ENCODE measurements at regions not wholly inside any gene's neighbourhood (a gene's known extent, or its start where the extent isn't known, plus 50 kb on each side); places are given as distances from the start of the nearest gene placed in this dataset.
"Not testable (repeated sequence)": the region's sequence is repeated elsewhere in the genome, so short reads cannot be mapped to it uniquely, and the experiment has no call there.

GRCh38 chr3:34511891-34512290 lies 713.5 kb downstream of the PDCD6IP start:
- Histone ChIP-seq H3K4me1 (ENCODE audit: control insufficient read depth, extremely low read depth, insufficient read depth, low read length) (no peaks in the 10 kb centered on the region), H3K4me2 (ENCODE audit: insufficient read depth, low read length) (no peak overlapping the region), H3K36me3 (ENCODE audit: control insufficient read depth in 2 of 2, extremely low read depth in 1 of 2, insufficient read depth in 2 of 2, low read length in 2 of 2) (no peaks in the 10 kb centered on the region), H4K20me1 (replicated peaks; ENCODE audit: control insufficient read depth, extremely low read depth, insufficient read depth, low read length) (no peaks in the 10 kb centered on the region), H3K9ac (replicated peaks; ENCODE audit: extremely low read depth, insufficient read depth, low read length) (no peak overlapping the region), H2AFZ (ENCODE audit: low read depth, low read length) (no peak overlapping the region), H3K27me3 (ENCODE audit: control insufficient read depth in 2 of 2, insufficient read depth in 2 of 2, low read length in 2 of 2) (no peaks in the 10 kb centered on the region), H3K79me2 (ENCODE audit: control insufficient read depth, insufficient read depth, low read length) (no peaks in the 10 kb centered on the region), H3K9me1 (replicated peaks; ENCODE audit: control insufficient read depth, extremely low read depth, insufficient read depth, low read length) (no peaks in the 10 kb centered on the region), H3K4me3 (replicated peaks in 1 of 3; ENCODE audit: insufficient read depth in 1 of 3, low read depth in 1 of 3, low read length in 3 of 3) (no peak overlapping the region), H3K27ac (ENCODE audit: insufficient read depth, low read depth, low read length) (no peak overlapping the region), H3K9me3 (replicated peaks; ENCODE audit: control insufficient read depth, insufficient read depth, low read length) (no peaks in the 10 kb centered on the region)
- ChIA-PET CTCF (no interaction called here), POLR2A (no interaction called here)
- FAIRE-seq (no peak), DNase-seq (ENCODE audit: low read depth, low spot score) (no peak)
- intact Hi-C loops (cut with micrococcal nuclease), result no loop called here
- dilution Hi-C loops (cut with MboI; ENCODE audit: extremely low pct_ligation_motif_present, low sequenced_read_pairs), result no loop called here
- BruUV-seq (replicated peaks), result no TSS peak
- TF ChIP-seq MYC (IDR thresholded peaks at IDR 0.05; ENCODE audit: low read depth, low read length) (no peak), POLR2A (IDR thresholded peaks at IDR 0.05; ENCODE audit: low read depth, low read length) (no peak), FOS (IDR thresholded peaks at IDR 0.05; ENCODE audit: borderline replicate concordance, insufficient read depth, low read length) (no peak), JUN (IDR thresholded peaks at IDR 0.05; ENCODE audit: borderline replicate concordance, insufficient read depth, insufficient read length, low read depth) (no peak), GATA2 (IDR thresholded peaks at IDR 0.05; ENCODE audit: insufficient read depth, insufficient read length, low read depth, low read length) (no peak), POLR2AphosphoS5 (IDR thresholded peaks at IDR 0.05; ENCODE audit: insufficient read depth, low read depth, low read length) (no peak), EZH2 (IDR thresholded peaks at IDR 0.05; ENCODE audit: borderline replicate concordance, low read depth, low read length, severe bottlenecking) (no peak)
- TF ChIP-seq, protein P1, sequence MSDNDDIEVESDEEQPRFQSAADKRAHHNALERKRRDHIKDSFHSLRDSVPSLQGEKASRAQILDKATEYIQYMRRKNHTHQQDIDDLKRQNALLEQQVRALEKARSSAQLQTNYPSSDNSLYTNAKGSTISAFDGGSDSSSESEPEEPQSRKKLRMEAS (IDR thresholded peaks at IDR 0.05; ENCODE audit: insufficient read depth, insufficient read length), result no peak
- TF ChIP-seq, protein P2, sequence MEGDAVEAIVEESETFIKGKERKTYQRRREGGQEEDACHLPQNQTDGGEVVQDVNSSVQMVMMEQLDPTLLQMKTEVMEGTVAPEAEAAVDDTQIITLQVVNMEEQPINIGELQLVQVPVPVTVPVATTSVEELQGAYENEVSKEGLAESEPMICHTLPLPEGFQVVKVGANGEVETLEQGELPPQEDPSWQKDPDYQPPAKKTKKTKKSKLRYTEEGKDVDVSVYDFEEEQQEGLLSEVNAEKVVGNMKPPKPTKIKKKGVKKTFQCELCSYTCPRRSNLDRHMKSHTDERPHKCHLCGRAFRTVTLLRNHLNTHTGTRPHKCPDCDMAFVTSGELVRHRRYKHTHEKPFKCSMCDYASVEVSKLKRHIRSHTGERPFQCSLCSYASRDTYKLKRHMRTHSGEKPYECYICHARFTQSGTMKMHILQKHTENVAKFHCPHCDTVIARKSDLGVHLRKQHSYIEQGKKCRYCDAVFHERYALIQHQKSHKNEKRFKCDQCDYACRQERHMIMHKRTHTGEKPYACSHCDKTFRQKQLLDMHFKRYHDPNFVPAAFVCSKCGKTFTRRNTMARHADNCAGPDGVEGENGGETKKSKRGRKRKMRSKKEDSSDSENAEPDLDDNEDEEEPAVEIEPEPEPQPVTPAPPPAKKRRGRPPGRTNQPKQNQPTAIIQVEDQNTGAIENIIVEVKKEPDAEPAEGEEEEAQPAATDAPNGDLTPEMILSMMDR (IDR thresholded peaks at IDR 0.05; ENCODE audit: extremely low read depth in 1 of 2, insufficient read depth in 1 of 2, low read depth in 1 of 2, low read length in 2 of 2), result no peak

GRCh38 chr3:34519008-34519407 lies 720.6 kb downstream of the PDCD6IP start:
- DNase-seq (ENCODE audit: low read depth, low spot score); H3K4me1 ChIP-seq (ENCODE audit: control insufficient read depth, extremely low read depth, insufficient read depth, low read length); H3K4me3 ChIP-seq (replicated peaks in 1 of 3; ENCODE audit: insufficient read depth in 1 of 3, low read depth in 1 of 3, low read length in 3 of 3); H4K20me1 ChIP-seq (replicated peaks; ENCODE audit: control insufficient read depth, extremely low read depth, insufficient read depth, low read length); H3K27ac ChIP-seq (ENCODE audit: insufficient read depth, low read depth, low read length); H3K9me3 ChIP-seq (replicated peaks; ENCODE audit: control insufficient read depth, insufficient read depth, low read length); H3K9ac ChIP-seq (replicated peaks; ENCODE audit: extremely low read depth, insufficient read depth, low read length); FAIRE-seq; H3K9me1 ChIP-seq (replicated peaks; ENCODE audit: control insufficient read depth, extremely low read depth, insufficient read depth, low read length); H3K79me2 ChIP-seq (ENCODE audit: control insufficient read depth, insufficient read depth, low read length); dilution Hi-C loops (cut with MboI; ENCODE audit: extremely low pct_ligation_motif_present, low sequenced_read_pairs); BruUV-seq (replicated peaks); H2AFZ ChIP-seq (ENCODE audit: low read depth, low read length); H3K27me3 ChIP-seq (ENCODE audit: control insufficient read depth in 2 of 2, insufficient read depth in 2 of 2, low read length in 2 of 2); intact Hi-C loops (cut with micrococcal nuclease); H3K4me2 ChIP-seq (ENCODE audit: insufficient read depth, low read length); H3K36me3 ChIP-seq (ENCODE audit: control insufficient read depth in 2 of 2, extremely low read depth in 1 of 2, insufficient read depth in 2 of 2, low read length in 2 of 2); CTCF ChIA-PET; POLR2A ChIA-PET: not testable (repeated sequence)

All from endothelial cell of umbilical vein (primary cell).